ENCODE measurements at regions not wholly inside any gene's neighbourhood (a gene's known extent, or its start where the extent isn't known, plus 50 kb on each side); places are given as distances from the start of the nearest gene placed in this dataset.

- TF ChIP-seq SUZ12 (IDR thresholded peaks at IDR 0.05; ENCODE audit: extremely low read depth, insufficient read depth, insufficient read length) (no peak), ZNF274 (IDR thresholded peaks at IDR 0.05; ENCODE audit: low read depth, low read length) (no peak), YY1 (IDR thresholded peaks at IDR 0.05; ENCODE audit: insufficient read depth, insufficient read length) (no peak)
Measured at GRCh38 chrX:27086237-27086636, 376.9 kb downstream of the PPP4R3C start.

Measured in NT2/D1 (cell line).